CD4-positive, CD25-positive, alpha-beta regulatory T cell (primary cell): ENCODE measurements at regions not wholly inside any gene's neighbourhood (a gene's known extent, or its start where the extent isn't known, plus 50 kb on each side); places are given as distances from the start of the nearest gene placed in this dataset.

Experiments used
- ATAC-seq, 2 donors: fragments of 150-1000 bp; cut with Tn5 transposase; one replicate each; pipeline ENCODE4 v1.10.0; 2021; ENCODE audit warnings: low read depth in 2 of 2, moderate number of reproducible peaks in 2 of 2, moderate library complexity in 1 of 2
- DNase-seq, 3 donors: peaks; one replicate each; pipeline versions ENCODE4 v3.0.0 to v3.0.0-alpha.2; 2012 to 2022; ENCODE audit warnings: mixed read lengths in 1 of 3
- H3K27ac ChIP-seq: one replicate; pipeline ENCODE4 v1.7.0; 2013; ENCODE audit warnings: mild to moderate bottlenecking, low read length; ENCODE audit not compliant: insufficient read depth, poor library complexity, severe bottlenecking
- H3K27me3 ChIP-seq: one replicate; pipeline ENCODE4 v1.7.0; 2013; ENCODE audit warnings: low read length; ENCODE audit not compliant: control insufficient read depth, insufficient read depth
- H3K36me3 ChIP-seq: one replicate; pipeline ENCODE4 v1.7.0; 2013; ENCODE audit warnings: mild to moderate bottlenecking, low read length, moderate library complexity; ENCODE audit not compliant: control insufficient read depth, insufficient read depth
- H3K4me1 ChIP-seq: 2 replicates; pipeline ENCODE4 v1.7.0; 2013; ENCODE audit warnings: mild to moderate bottlenecking, low read length; ENCODE audit not compliant: insufficient read depth, control insufficient read depth, poor library complexity, severe bottlenecking
- H3K4me3 ChIP-seq: one replicate; pipeline ENCODE4 v1.7.0; 2013; ENCODE audit warnings: low read depth, mild to moderate bottlenecking, low read length, moderate library complexity
- H3K9me3 ChIP-seq, 2 experiments: 1 replicate in 1 of 2; 2 replicates in 1 of 2; pipeline ENCODE4 v1.7.0; 2013; ENCODE audit warnings: low read length in 2 of 2, mild to moderate bottlenecking in 1 of 2, moderate library complexity in 1 of 2; ENCODE audit not compliant: control insufficient read depth in 2 of 2
- H3K27ac Mint-ChIP-seq, 3 donors: one replicate each; pipeline ENCODE4 v1.8.0; 2020 to 2022; ENCODE audit warnings: mild to moderate bottlenecking in 3 of 3, mixed read lengths in 3 of 3, moderate library complexity in 2 of 3
- H3K27me3 Mint-ChIP-seq: one replicate; pipeline ENCODE4 v1.8.0; 2022; ENCODE audit warnings: mild to moderate bottlenecking, mixed read lengths
- H3K36me3 Mint-ChIP-seq: one replicate; pipeline ENCODE4 v1.8.0; 2020; ENCODE audit warnings: mixed read lengths
- H3K4me1 Mint-ChIP-seq, 4 donors: one replicate each; pipeline ENCODE4 v1.8.0; 2020 to 2022; ENCODE audit warnings: mixed read lengths in 4 of 4, mild to moderate bottlenecking in 1 of 4
- H3K4me3 Mint-ChIP-seq, 4 donors: one replicate each; pipeline ENCODE4 v1.8.0; 2020 to 2022; ENCODE audit warnings: mild to moderate bottlenecking in 4 of 4, mixed read lengths in 4 of 4, moderate library complexity in 3 of 4
- H3K9me3 Mint-ChIP-seq, 7 donors: one replicate each; pipeline ENCODE4 v1.8.0; 2020 to 2022; ENCODE audit warnings: mixed read lengths in 7 of 7, mild to moderate bottlenecking in 3 of 7, moderate library complexity in 2 of 7

DNA sequence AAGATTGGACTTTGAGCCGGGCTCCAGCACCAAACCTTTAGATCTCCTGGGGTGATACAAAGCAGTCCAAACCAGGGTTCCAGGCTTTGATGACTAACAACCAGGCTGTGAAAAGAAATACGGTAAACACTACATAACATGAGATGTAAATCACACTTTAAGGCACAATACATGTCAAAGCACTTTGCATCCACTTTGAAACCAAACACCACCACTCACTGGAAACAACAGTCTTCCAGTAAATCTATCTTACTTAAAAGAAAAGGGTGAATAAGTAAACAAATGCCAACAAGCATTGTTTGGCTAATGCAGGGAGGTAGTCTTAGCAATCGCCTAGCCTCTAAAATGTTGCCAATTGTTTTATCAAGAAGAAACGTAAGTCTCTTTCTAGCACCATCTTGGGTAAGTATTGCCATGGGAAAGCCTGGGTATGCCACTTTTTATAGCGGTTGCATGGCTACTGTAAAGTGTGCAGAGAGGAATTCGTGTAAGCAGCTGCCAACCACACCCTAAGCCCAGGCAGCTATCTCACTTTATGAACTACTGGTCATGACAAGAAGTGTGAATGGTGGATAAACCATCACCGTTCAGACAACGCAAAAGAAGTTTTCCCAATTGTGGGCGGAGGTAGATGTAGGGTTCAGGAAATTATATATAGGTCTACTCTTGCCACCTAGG lies 267.4 kb upstream of the PSMD7 start:
- Histone ChIP-seq H3K9me3 (no peaks in the 10 kb centered on the region), H3K36me3 (no peaks in the 10 kb centered on the region), H3K4me1 (no peaks in the 10 kb centered on the region), H3K4me3 (no peak overlapping the region), H3K27ac (no peak overlapping the region), H3K27me3 (no peaks in the 10 kb centered on the region)
- Mint-ChIP-seq H3K27ac (no peak overlapping the region), H3K4me1 (no peaks in the 10 kb centered on the region), H3K36me3 (no peaks in the 10 kb centered on the region), H3K4me3 (no peak overlapping the region), H3K27me3 (peaks cover 4% of the 10 kb centered on the region), H3K9me3 (no peaks in the 10 kb centered on the region)
- DNase-seq (no peak), ATAC-seq (no peak)

GRCh38 chr16:74026373-74027281 lies 270.0 kb upstream of the PSMD7 start:
- H3K27ac Mint-ChIP-seq = no peak overlapping the region

DNA sequence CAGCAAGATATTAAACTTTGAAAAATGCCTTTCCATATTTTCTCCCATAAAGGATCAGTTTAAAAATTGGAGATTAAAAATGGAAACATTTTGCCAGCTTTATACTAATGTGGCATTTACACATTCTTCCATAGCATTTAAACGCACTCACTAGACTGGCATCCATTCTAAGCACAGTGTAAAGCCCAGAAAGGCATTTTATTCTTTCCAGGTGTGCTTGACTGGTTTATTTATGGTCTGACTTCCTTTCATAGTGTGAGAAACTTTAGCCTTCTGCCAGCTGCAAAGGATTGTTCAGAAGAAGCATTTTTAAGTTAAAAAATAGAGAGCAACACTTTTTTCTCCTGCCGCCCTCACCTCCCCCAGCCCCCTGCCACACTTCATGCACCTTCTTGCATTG lies 271.7 kb upstream of the PSMD7 start:
- no peaks in the 10 kb centered on the region for H3K4me1 Mint-ChIP-seq
- no peak overlapping the region for H3K4me3 Mint-ChIP-seq
- DNase-seq = no peak
- Histone ChIP-seq H3K27ac (no peak overlapping the region), H3K4me1 (no peaks in the 10 kb centered on the region), H3K36me3 (no peaks in the 10 kb centered on the region), H3K4me3 (no peak overlapping the region), H3K9me3 (no peaks in the 10 kb centered on the region), H3K27me3 (no peaks in the 10 kb centered on the region)
- H3K36me3 Mint-ChIP-seq = no peaks in the 10 kb centered on the region
- no peaks in the 10 kb centered on the region for H3K9me3 Mint-ChIP-seq
- H3K27me3 Mint-ChIP-seq = peaks cover 4% of the 10 kb centered on the region
- ATAC-seq = no peak
- no peak overlapping the region for H3K27ac Mint-ChIP-seq

More at GRCh38 chr16:74026373-74027281, 270.0 kb upstream of the PSMD7 start:
- H3K4me1 Mint-ChIP-seq = no peaks in the 10 kb centered on the region
- Histone ChIP-seq H3K36me3 (no peaks in the 10 kb centered on the region), H3K4me1 (no peaks in the 10 kb centered on the region), H3K27me3 (no peaks in the 10 kb centered on the region), H3K9me3 (no peaks in the 10 kb centered on the region), H3K4me3 (no peak overlapping the region), H3K27ac (no peak overlapping the region)
- DNase-seq (no peak), ATAC-seq (no peak)
- H3K9me3 Mint-ChIP-seq = no peaks in the 10 kb centered on the region
- H3K4me3 Mint-ChIP-seq = no peak overlapping the region
- no peaks in the 10 kb centered on the region for H3K36me3 Mint-ChIP-seq
- H3K27me3 Mint-ChIP-seq = peaks cover 4% of the 10 kb centered on the region

DNA sequence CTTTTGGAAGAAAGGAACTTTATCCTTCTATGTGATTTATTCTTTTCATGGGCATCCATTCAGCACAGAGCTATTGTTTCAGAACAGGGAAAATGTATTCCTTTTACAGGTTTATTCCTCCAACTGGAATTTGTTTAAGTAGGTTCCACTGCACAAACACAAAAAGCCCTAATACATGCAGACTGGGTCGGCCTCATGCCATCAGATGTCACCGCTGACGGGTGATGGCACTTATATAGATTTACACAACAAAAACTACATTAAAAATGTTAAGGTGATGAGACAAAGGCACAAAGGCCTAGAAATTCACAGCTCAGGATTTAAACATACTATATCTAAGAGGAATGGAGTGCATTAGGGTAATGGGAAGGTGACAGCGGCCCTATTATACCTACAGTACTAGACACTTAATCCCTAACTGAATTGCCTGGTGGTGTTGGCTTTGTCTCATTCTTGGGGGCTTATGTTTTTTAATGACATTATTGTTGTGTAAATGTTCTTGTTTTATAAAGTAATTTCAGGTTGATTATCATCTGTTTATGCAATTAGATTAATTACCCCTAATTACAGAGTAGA lies 276.4 kb upstream of the PSMD7 start:
- no peaks in the 10 kb centered on the region for H3K9me3 ChIP-seq
- H3K4me3 Mint-ChIP-seq = no peak overlapping the region
- no peak overlapping the region for H3K4me3 ChIP-seq
- no peaks in the 10 kb centered on the region for H3K36me3 ChIP-seq
- H3K36me3 Mint-ChIP-seq = no peaks in the 10 kb centered on the region
- no peak overlapping the region for H3K27ac ChIP-seq
- no peaks in the 10 kb centered on the region for H3K4me1 Mint-ChIP-seq
- no peaks in the 10 kb centered on the region for H3K4me1 ChIP-seq
- no peaks in the 10 kb centered on the region for H3K27me3 ChIP-seq
- H3K27ac Mint-ChIP-seq = no peak overlapping the region
- no peaks in the 10 kb centered on the region for H3K27me3 Mint-ChIP-seq
- ATAC-seq (no peak), DNase-seq (no peak)
- peaks cover 0 to 1% (median 0%) of the 10 kb centered on the region in 7 donors for H3K9me3 Mint-ChIP-seq

GRCh38 chr16:74019612-74020011 lies 277.0 kb upstream of the PSMD7 start:
- no peak for ATAC-seq
- Mint-ChIP-seq H3K4me3 (no peak overlapping the region), H3K27me3 (no peaks in the 10 kb centered on the region), H3K36me3 (no peaks in the 10 kb centered on the region), H3K27ac (no peak overlapping the region), H3K9me3 (peaks cover 0 to 3% (median 0%) of the 10 kb centered on the region in 7 donors), H3K4me1 (no peaks in the 10 kb centered on the region)
- H3K9me3 ChIP-seq = no peaks in the 10 kb centered on the region
- no peak for DNase-seq
- no peak overlapping the region for H3K27ac ChIP-seq
- H3K4me1 ChIP-seq = no peaks in the 10 kb centered on the region
- no peaks in the 10 kb centered on the region for H3K36me3 ChIP-seq
- no peaks in the 10 kb centered on the region for H3K27me3 ChIP-seq
- H3K4me3 ChIP-seq = no peak overlapping the region

- Histone ChIP-seq H3K9me3 (no peaks in the 10 kb centered on the region), H3K27me3 (no peaks in the 10 kb centered on the region), H3K36me3 (no peaks in the 10 kb centered on the region), H3K4me1 (no peaks in the 10 kb centered on the region), H3K27ac (no peak overlapping the region), H3K4me3 (no peak overlapping the region)
- H3K36me3 Mint-ChIP-seq = no peaks in the 10 kb centered on the region
- H3K27me3 Mint-ChIP-seq = peaks cover 4% of the 10 kb centered on the region
- no peak overlapping the region for H3K4me3 Mint-ChIP-seq
- H3K9me3 Mint-ChIP-seq = peaks cover 0 to 5% (median 0%) of the 10 kb centered on the region in 7 donors
- ATAC-seq = no peak
- H3K27ac Mint-ChIP-seq = no peak overlapping the region
- H3K4me1 Mint-ChIP-seq = no peaks in the 10 kb centered on the region
- DNase-seq = no peak
Observed at GRCh38 chr16:74015953-74016352, 280.7 kb upstream of the PSMD7 start.

DNA sequence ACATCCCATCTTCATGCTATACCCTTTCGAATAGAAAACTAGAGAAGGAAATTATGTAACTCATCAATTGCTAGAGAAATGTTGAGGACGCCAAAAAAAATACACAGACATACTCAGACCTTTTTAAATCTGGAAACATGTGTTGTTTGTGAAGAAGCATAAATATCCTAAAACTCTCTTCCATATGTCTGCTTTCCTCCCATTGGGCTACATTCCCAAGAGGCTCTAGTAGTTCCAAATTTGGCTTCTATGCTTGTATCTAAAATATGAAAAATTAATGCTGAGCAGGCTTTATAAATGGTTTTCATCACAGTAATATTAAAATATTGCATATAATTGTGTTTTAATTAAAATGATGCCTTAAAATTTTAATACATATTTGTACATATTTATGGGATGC lies 297.9 kb upstream of the PSMD7 start:
- Mint-ChIP-seq H3K36me3 (no peaks in the 10 kb centered on the region), H3K27ac (no peak overlapping the region), H3K27me3 (no peaks in the 10 kb centered on the region), H3K4me3 (no peak overlapping the region), H3K9me3 (peaks cover 0 to 14% (median 6%) of the 10 kb centered on the region in 7 donors), H3K4me1 (no peaks in the 10 kb centered on the region)
- DNase-seq = no peak
- H3K36me3 ChIP-seq = no peaks in the 10 kb centered on the region
- H3K27me3 ChIP-seq = no peaks in the 10 kb centered on the region
- no peak overlapping the region for H3K4me3 ChIP-seq
- no peak overlapping the region for H3K27ac ChIP-seq
- peaks cover 0 to under 1% of the 10 kb centered on the region in 2 experiments for H3K9me3 ChIP-seq
- H3K4me1 ChIP-seq = no peaks in the 10 kb centered on the region
- ATAC-seq = no peak
